GM10266 (cell line): ENCODE measurements at regions not wholly inside any gene's neighbourhood (a gene's known extent, or its start where the extent isn't known, plus 50 kb on each side); places are given as distances from the start of the nearest gene placed in this dataset.

Experiments used
- DNase-seq: peaks from one replicate; pipeline ENCODE4 v3.0.0; 2012; ENCODE audit errors: extremely low spot score
- TF ChIP-seq, protein P1 (sequence below): IDR thresholded peaks from 2 replicates; pipeline ENCODE4 v1.5.1; 2012; ENCODE audit warnings: mild to moderate bottlenecking, low read depth; ENCODE audit not compliant: control insufficient read depth, insufficient read depth; ENCODE audit errors: missing control alignments

DNA sequence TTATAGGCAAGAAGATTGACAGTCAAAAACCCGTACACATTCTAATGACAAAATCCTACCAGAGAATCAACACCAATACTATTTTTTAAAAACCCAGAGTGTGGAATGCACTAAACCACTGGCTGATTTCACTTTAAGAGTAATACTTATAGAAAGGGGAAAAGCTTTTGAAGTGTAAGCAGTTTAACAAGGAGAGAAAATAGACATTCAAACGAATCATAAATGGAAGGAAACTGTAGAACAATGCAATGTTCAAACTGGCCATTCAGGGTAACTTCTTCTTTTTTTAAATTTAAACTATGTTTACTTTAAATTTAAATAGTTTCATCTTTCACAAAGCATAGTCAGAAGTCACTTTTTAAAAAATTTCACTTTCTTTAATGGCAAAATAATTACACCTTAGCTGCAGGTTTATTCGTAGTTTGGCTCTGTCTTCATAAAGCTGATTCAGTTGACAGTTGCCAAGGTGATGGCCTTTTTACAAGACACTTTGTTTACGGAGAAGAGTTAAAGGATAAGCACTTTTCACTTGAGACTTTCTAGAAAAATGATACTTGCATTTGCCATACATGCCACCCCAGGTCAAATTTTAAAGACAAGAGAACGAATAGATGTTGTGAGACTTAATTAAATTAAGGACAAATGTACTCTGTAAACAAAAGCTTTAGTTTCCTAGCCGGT is 82.4 kb upstream of the KLF3 start:
- TF ChIP-seq, protein P1, sequence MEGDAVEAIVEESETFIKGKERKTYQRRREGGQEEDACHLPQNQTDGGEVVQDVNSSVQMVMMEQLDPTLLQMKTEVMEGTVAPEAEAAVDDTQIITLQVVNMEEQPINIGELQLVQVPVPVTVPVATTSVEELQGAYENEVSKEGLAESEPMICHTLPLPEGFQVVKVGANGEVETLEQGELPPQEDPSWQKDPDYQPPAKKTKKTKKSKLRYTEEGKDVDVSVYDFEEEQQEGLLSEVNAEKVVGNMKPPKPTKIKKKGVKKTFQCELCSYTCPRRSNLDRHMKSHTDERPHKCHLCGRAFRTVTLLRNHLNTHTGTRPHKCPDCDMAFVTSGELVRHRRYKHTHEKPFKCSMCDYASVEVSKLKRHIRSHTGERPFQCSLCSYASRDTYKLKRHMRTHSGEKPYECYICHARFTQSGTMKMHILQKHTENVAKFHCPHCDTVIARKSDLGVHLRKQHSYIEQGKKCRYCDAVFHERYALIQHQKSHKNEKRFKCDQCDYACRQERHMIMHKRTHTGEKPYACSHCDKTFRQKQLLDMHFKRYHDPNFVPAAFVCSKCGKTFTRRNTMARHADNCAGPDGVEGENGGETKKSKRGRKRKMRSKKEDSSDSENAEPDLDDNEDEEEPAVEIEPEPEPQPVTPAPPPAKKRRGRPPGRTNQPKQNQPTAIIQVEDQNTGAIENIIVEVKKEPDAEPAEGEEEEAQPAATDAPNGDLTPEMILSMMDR = no peak
- DNase-seq = no peak

DNA sequence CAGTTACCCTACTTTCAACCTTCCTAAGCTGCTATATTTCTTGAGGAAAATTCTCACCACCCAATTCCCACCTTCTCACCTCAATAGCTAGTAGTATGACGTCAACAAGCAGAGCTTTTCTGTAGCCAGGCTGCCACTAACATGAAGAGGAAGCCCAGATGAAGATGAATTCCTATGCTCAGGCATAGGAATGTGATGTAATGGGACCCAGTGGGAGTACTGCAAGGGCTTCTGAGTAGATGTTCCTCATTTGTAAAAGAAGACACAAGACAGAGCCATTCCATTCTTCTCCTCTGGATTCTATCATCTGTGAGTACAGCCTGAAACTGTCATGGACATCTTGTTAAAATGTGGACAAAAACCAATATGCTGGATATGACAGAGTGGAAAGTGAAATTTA is 81.6 kb upstream of the KLF3 start:
- no peak for DNase-seq
- TF ChIP-seq, protein P1 = no peak

DNA sequence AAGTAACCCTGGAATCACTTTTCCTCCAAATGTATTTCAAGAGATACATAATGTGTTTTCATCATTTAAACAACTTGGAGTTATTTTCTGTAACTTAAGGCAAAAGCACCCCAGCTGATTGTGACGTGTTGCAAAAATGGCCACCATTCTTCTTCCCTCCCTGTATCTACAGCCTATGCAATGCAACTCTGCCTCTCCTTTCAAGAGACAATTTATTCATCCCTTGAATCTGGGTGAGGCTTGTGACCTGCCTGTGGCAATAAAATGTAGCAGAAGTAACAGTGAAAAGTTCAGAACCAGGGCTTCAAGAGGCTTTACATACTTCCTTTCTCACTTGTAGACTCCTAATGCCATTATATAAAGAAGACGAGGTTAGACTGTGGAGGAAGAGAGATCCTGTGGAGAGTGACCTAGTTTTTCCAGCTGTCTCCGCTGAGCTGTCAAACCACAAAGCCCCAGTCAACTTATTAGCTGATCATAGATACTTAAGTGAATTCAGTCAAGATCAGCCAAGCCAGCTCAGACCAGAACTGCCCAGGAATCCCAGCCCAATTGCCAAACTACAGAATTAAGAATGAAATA is 81.0 kb upstream of the KLF3 start:
- TF ChIP-seq, protein P1 = no peak

DNA sequence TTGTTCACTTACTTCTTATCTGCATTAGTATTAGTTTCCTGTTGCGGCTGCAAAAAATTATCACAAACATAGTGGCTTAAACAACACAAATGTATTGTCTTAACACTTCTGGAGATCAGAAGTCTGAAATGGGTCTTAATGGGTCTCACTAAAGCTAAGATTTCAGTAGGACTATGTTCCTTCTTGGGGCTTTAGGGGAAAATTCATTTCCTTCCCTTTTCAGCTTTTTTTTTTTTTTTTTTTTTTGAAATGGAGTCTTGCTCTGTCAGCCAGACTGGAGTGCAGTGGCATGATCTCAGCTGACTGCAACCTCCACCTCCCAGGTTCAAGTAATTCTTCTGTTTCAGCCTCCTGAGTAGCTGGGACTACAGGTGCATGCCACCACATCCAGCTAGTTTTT is 78.1 kb upstream of the KLF3 start:
- TF ChIP-seq, protein P1 = no peak
- no peak for DNase-seq

More for the DNA sequence above, 81.0 kb upstream of the KLF3 start:
- DNase-seq = no peak

DNA sequence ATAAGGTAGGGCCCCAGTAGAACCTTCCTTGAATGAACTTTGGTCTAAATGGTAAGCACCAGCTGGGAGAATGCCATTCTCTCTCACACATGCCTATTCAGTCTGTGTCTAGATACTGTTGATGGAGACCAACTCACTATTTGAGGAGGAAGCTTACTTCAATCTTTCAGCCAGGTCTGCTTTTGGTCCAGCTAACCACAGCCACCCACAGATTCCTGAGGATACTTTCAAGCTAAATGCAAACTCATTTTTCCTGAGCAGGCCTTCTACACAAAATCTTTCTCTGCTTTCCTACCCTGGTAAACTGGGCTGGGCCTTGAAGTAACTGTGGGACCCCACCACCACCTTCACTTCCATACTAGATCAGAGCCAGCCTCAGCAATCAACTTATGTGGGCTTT is 76.9 kb upstream of the KLF3 start:
- TF ChIP-seq, protein P1 = no peak
- no peak for DNase-seq

DNA sequence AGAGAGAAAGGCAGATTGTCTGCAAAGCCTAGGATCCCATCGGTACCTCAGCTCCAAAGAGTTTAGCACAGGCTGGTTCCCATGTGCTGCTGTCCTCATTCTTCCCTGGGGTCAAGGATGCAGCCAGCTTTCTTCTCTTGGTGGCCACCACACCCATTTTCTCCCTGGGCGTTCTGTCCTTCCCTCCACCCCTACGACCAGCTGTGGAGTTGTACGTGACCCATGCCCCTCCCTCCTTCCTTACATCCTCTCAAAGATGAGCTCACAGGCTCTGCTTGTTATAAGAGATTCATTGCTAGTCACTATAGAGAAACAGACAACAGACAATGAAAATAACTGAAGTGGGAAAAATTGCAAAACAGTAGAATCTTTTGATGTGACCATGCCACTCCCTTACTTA is 74.0 kb upstream of the KLF3 start:
- DNase-seq = no peak
- TF ChIP-seq, protein P1 = no peak

DNA sequence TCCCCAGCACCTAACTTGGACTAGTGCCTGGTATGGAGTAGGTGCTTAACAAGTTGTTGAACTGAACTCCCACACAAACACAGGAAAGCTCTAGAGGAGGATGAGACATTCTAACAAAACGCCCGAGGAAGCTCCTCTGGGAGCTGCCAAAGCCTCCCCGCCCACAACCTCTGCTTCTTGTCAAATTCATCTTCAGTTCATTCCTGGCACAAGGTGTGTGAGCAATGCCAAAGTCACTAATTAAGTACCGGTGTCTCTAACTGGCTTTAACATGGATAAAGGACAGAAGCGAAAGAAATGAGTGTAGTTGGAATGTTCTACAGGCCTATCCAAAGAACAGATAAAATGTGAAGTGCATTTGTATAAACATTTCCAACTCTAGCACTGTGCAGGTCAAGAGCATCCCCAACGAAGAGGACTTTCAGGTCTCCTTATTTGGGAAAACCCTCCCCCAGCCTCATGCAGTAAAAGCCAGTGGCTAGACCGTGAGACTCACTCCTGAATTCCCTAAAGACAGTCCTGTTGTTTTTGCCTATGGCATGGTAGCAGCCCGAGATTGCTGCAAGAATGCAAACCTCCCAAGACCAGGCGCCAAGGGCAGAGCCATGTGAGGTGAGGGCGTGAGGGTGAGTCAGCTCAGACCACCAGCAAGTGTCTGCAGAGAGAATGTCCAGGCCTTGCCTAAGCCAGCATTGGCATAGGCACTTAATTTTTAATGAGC is 72.2 kb upstream of the KLF3 start:
- no peak for DNase-seq
- TF ChIP-seq, protein P1 = no peak
